BJ (cell line): ENCODE measurements at regions not wholly inside any gene's neighbourhood (a gene's known extent, or its start where the extent isn't known, plus 50 kb on each side); places are given as distances from the start of the nearest gene placed in this dataset.
"Not testable (repeated sequence)": the region's sequence is repeated elsewhere in the genome, so short reads cannot be mapped to it uniquely, and the experiment has no call there.

ENCODE experiments used
- CTCF ChIA-PET: fragments of 350-600 bp; formaldehyde crosslinking; extraction: SDS; loops from one replicate; lab custom pipeline; 2021; ENCODE audit warnings: antibody characterized with exemption, inconsistent platforms; lab: Yijun Ruan, JAX
- POLR2A ChIA-PET: fragments of 300-600 bp; sonication (Branson Sonifier 250); formaldehyde crosslinking; extraction: SDS; loops from one replicate; lab custom pipeline; 2021; ENCODE audit warnings: antibody characterized with exemption; lab: Charles Lee
- DNase-seq: peaks from one replicate; pipeline ENCODE4 v3.0.0-alpha.2; 2011; ENCODE audit warnings: low read depth
- H3K27me3 ChIP-seq: 2 replicates; pipeline ENCODE4 v1.6.0; 2011; ENCODE audit warnings: low read length; ENCODE audit not compliant: control insufficient read depth, insufficient read depth
- H3K36me3 ChIP-seq: 2 replicates; pipeline ENCODE4 v1.5.1; 2011; ENCODE audit warnings: low read length; ENCODE audit not compliant: control insufficient read depth, insufficient read depth
- H3K4me3 ChIP-seq: 2 replicates; pipeline ENCODE4 v1.5.1; 2011; ENCODE audit warnings: low read depth, mild to moderate bottlenecking, control low read depth, low read length
- TF ChIP-seq, protein P1 (sequence below): IDR thresholded peaks from 2 replicates; pipeline ENCODE4 v1.5.1; 2011; ENCODE audit warnings: low read depth, mild to moderate bottlenecking, control low read depth, inconsistent platforms, low read length, moderate library complexity; ENCODE audit not compliant: insufficient read depth

DNA sequence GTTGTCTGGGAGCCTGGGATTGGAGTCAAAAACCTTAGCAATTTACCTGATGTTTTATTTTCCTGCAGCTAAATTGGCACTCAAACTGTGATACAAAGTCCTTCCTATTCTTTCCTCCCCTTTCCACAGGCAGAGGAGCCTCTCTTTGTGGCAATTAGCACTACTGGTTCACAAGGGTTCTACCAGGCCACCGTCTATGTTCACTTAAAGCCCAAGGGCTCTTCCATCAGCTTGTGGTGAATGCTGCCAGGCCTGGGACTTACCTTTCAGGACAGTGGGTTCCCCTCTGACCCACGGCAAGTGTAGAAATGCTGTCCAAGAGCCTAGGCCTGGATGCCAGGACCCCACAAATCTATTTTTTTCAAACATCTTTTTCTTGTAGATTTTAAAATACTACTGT, 251.9 kb upstream of the B3GALT2 start:
- DNase-seq, result no peak
- Histone ChIP-seq H3K36me3 (no peaks in the 10 kb centered on the region), H3K27me3 (no peaks in the 10 kb centered on the region), H3K4me3 (no peak overlapping the region)
- CTCF ChIA-PET, result no interaction called here
- POLR2A ChIA-PET, result no interaction called here
- TF ChIP-seq, protein P1, sequence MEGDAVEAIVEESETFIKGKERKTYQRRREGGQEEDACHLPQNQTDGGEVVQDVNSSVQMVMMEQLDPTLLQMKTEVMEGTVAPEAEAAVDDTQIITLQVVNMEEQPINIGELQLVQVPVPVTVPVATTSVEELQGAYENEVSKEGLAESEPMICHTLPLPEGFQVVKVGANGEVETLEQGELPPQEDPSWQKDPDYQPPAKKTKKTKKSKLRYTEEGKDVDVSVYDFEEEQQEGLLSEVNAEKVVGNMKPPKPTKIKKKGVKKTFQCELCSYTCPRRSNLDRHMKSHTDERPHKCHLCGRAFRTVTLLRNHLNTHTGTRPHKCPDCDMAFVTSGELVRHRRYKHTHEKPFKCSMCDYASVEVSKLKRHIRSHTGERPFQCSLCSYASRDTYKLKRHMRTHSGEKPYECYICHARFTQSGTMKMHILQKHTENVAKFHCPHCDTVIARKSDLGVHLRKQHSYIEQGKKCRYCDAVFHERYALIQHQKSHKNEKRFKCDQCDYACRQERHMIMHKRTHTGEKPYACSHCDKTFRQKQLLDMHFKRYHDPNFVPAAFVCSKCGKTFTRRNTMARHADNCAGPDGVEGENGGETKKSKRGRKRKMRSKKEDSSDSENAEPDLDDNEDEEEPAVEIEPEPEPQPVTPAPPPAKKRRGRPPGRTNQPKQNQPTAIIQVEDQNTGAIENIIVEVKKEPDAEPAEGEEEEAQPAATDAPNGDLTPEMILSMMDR, result no peak

DNA sequence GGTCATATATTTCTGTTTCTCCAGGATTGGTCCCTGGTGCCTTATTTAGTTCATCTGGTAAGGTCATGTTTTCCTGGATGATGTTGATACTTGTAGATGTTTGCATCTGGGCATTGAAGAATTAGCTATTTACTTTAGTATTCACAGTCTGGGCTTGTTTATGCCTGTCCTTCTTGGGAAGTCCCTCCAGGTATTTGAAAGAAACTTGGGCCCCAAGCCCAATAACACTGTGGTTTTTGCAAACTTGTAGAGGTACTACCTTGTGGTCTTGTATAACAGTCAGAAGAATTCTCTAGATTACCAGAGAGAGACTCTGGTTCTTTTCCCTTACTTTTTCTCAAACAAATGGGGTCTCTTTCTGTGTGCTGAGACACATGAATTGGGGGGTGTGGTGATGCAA, 251.4 kb upstream of the B3GALT2 start:
- CTCF ChIA-PET, result no interaction called here
- H3K27me3 ChIP-seq, result no peaks in the 10 kb centered on the region
- H3K36me3 ChIP-seq, result no peaks in the 10 kb centered on the region
- no peak overlapping the region for H3K4me3 ChIP-seq
- DNase-seq, result no peak
- POLR2A ChIA-PET, result no interaction called here
- TF ChIP-seq, protein P1, result no peak

DNA sequence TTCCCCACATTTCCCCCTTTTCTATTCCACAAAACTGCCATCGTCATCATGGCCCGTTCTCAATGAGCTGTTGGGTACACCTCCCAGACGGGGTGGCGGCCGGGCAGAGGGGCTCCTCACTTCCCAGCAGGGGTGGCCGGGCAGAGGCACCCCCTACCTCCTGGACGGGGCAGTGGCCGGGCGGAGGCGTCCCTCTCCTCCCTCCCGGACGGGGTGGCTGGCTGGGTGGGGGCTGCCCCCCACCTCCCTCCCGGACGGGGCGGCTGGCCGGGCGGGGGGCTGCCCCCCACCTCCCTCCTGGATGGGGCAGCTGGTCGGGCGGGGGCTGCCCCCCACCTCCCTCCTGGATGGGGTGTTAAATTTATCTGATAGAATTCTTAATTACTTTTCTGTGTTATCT, 250.9 kb upstream of the B3GALT2 start:
- POLR2A ChIA-PET, CTCF ChIA-PET, H3K36me3 ChIP-seq: not testable (repeated sequence)

DNA sequence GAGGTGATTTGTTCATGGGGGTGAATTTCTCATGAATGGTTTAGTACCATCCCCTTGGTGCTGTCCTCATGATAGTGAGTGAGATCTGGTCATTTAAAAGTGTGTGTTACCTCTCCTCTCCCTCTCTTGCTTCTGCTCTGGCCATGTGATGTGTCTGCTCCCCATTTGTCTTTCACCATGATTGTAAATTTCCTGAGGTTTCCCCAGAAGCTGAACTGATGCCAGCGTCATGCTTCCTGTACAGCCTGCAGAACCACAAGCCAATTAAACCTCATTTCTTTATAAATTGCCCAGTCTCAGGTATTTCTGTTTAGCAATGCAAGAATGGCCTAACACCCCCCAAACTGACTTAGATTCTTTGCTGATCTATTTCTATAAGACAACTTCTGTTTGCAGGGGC, 249.4 kb upstream of the B3GALT2 start:
- Histone ChIP-seq H3K36me3 (no peaks in the 10 kb centered on the region), H3K27me3 (no peaks in the 10 kb centered on the region), H3K4me3 (no peak overlapping the region)
- no peak for DNase-seq
- ChIA-PET POLR2A (no interaction called here), CTCF (no interaction called here)
- TF ChIP-seq, protein P1, result no peak

More for the DNA sequence above, 250.9 kb upstream of the B3GALT2 start:
- not testable (repeated sequence) for DNase-seq, H3K4me3 ChIP-seq, H3K27me3 ChIP-seq

- no peak overlapping the region for H3K4me3 ChIP-seq
- no peaks in the 10 kb centered on the region for H3K27me3 ChIP-seq
- ChIA-PET CTCF (interaction anchor here (1.6 kb wide), 1 partner anchor 14 kb away, joined by 3 read pairs; no protein-coding TSS in a partner anchor), POLR2A (no interaction called here)
- TF ChIP-seq, protein P1, result no peak
- no peaks in the 10 kb centered on the region for H3K36me3 ChIP-seq
- no peak for DNase-seq
Measured at GRCh38 chr1:193434319-193434718, 247.9 kb upstream of the B3GALT2 start.

GRCh38 chr1:193433599-193433998, 247.2 kb upstream of the B3GALT2 start:
- DNase-seq, result no peak
- CTCF ChIA-PET, result interaction anchor here (1.6 kb wide), 1 partner anchor 13 kb away, joined by 3 read pairs; no protein-coding TSS in a partner anchor
- H3K27me3 ChIP-seq, result no peaks in the 10 kb centered on the region
- TF ChIP-seq, protein P1, result no peak
- POLR2A ChIA-PET, result no interaction called here
- H3K36me3 ChIP-seq, result no peaks in the 10 kb centered on the region
- no peak overlapping the region for H3K4me3 ChIP-seq
